Hepatocyte (in vitro differentiated cells): ENCODE measurements at regions not wholly inside any gene's neighbourhood (a gene's known extent, or its start where the extent isn't known, plus 50 kb on each side); places are given as distances from the start of the nearest gene placed in this dataset.

Experiments
- CTCF ChIP-seq: fragments of 200-600 bp; sonication (generic); IDR thresholded peaks from 2 replicates; pipeline ENCODE4 v1.5.1; 2016; ENCODE audit warnings: antibody characterized with exemption, mild to moderate bottlenecking; ENCODE audit not compliant: poor library complexity
- EZH2 ChIP-seq: fragments of 200-600 bp; sonication (generic); IDR thresholded peaks from 2 replicates; pipeline ENCODE4 v1.6.1; 2016; ENCODE audit warnings: antibody characterized with exemption, mild to moderate bottlenecking, borderline replicate concordance
- EZH2phosphoT487 ChIP-seq: fragments of 200-600 bp; sonication (generic); IDR thresholded peaks from one replicate; pipeline ENCODE4 v1.6.1; 2018; ENCODE audit warnings: antibody characterized with exemption, mild to moderate bottlenecking, low read depth, moderate library complexity; ENCODE audit not compliant: unreplicated experiment, severe bottlenecking

- no peak for TF ChIP-seq CTCF
- TF ChIP-seq EZH2, result no peak
- TF ChIP-seq EZH2phosphoT487, result no peak
Measured at GRCh38 chr1:4172644-4173599, 272.9 kb upstream of the C1orf174 start.
